ENCODE measurements at regions not wholly inside any gene's neighbourhood (a gene's known extent, or its start where the extent isn't known, plus 50 kb on each side); places are given as distances from the start of the nearest gene placed in this dataset.

GRCh38 chr13:110773480-110773879 is 60.0 kb downstream of the ING1 start:
- DNase-seq (ENCODE audit: low read depth, low spot score) = no peak
- Histone ChIP-seq H3K9me3 (ENCODE audit: control insufficient read depth, insufficient read depth, low read length) (no peaks in the 10 kb centered on the region), H3K4me1 (ENCODE audit: control insufficient read depth, insufficient read depth, low read length) (0 out of 2 replicates have a peak, but pooled peaks cover 1% of the 10 kb centered on the region), H3K27ac (ENCODE audit: low read length) (no peak overlapping the region), H3K36me3 (ENCODE audit: control insufficient read depth, insufficient read depth, low read length) (no peaks in the 10 kb centered on the region), H3K27me3 (ENCODE audit: control insufficient read depth, insufficient read depth, low read length) (no peaks in the 10 kb centered on the region), H3K4me3 (ENCODE audit: low read length) (no peak overlapping the region)
- WGBS (ENCODE audit: insufficient coverage, insufficient read length) = no CpG with 5 or more reads among the region's 7 CpGs

- H3K27me3 ChIP-seq (ENCODE audit: control insufficient read depth, insufficient read depth, low read length) = no peaks in the 10 kb centered on the region
- H3K4me3 ChIP-seq (ENCODE audit: low read length) = no peak overlapping the region
- 0 out of 2 replicates have a peak, but pooled peaks cover 1% of the 10 kb centered on the region for H3K4me1 ChIP-seq (ENCODE audit: control insufficient read depth, insufficient read depth, low read length)
- no peak for DNase-seq (ENCODE audit: low read depth, low spot score)
- no peaks in the 10 kb centered on the region for H3K9me3 ChIP-seq (ENCODE audit: control insufficient read depth, insufficient read depth, low read length)
- no peaks in the 10 kb centered on the region for H3K36me3 ChIP-seq (ENCODE audit: control insufficient read depth, insufficient read depth, low read length)
- WGBS (ENCODE audit: insufficient coverage, insufficient read length) = no CpG with 5 or more reads among the region's 1 CpG
- H3K27ac ChIP-seq (ENCODE audit: low read length) = no peak overlapping the region
Observed at GRCh38 chr13:110774051-110774450, 60.6 kb downstream of the ING1 start.

- no CpG with 5 or more reads among the region's 6 CpGs for WGBS (ENCODE audit: insufficient coverage, insufficient read length)
- Histone ChIP-seq H3K36me3 (ENCODE audit: control insufficient read depth, insufficient read depth, low read length) (no peaks in the 10 kb centered on the region), H3K4me3 (ENCODE audit: low read length) (no peak overlapping the region), H3K9me3 (ENCODE audit: control insufficient read depth, insufficient read depth, low read length) (no peaks in the 10 kb centered on the region), H3K4me1 (ENCODE audit: control insufficient read depth, insufficient read depth, low read length) (0 out of 2 replicates have a peak, but pooled peaks cover 1% of the 10 kb centered on the region), H3K27me3 (ENCODE audit: control insufficient read depth, insufficient read depth, low read length) (no peaks in the 10 kb centered on the region), H3K27ac (ENCODE audit: low read length) (no peak overlapping the region)
- no peak for DNase-seq (ENCODE audit: low read depth, low spot score)
Observed at GRCh38 chr13:110774490-110774889, 61.0 kb downstream of the ING1 start.

GRCh38 chr13:110775576-110775975 is 62.1 kb downstream of the ING1 start:
- H3K27me3 ChIP-seq (ENCODE audit: control insufficient read depth, insufficient read depth, low read length) = no peaks in the 10 kb centered on the region
- no peaks in the 10 kb centered on the region for H3K9me3 ChIP-seq (ENCODE audit: control insufficient read depth, insufficient read depth, low read length)
- WGBS (ENCODE audit: insufficient coverage, insufficient read length) = no CpG with 5 or more reads among the region's 5 CpGs
- no peaks in the 10 kb centered on the region for H3K36me3 ChIP-seq (ENCODE audit: control insufficient read depth, insufficient read depth, low read length)
- no peak overlapping the region for H3K27ac ChIP-seq (ENCODE audit: low read length)
- no peak overlapping the region for H3K4me3 ChIP-seq (ENCODE audit: low read length)
- no peak for DNase-seq (ENCODE audit: low read depth, low spot score)
- 0 out of 2 replicates have a peak, but pooled peaks cover 1% of the 10 kb centered on the region for H3K4me1 ChIP-seq (ENCODE audit: control insufficient read depth, insufficient read depth, low read length)

- Histone ChIP-seq H3K9me3 (ENCODE audit: control insufficient read depth, insufficient read depth, low read length) (no peaks in the 10 kb centered on the region), H3K4me1 (ENCODE audit: control insufficient read depth, insufficient read depth, low read length) (no peaks in the 10 kb centered on the region)
- WGBS (ENCODE audit: insufficient coverage, insufficient read length) = no CpG with 5 or more reads among the region's 3 CpGs
Observed at GRCh38 chr13:110777251-110777820, 63.8 kb downstream of the ING1 start.

GRCh38 chr13:110779022-110779421 is 65.5 kb downstream of the ING1 start:
- no peaks in the 10 kb centered on the region for H3K27me3 ChIP-seq (ENCODE audit: control insufficient read depth, insufficient read depth, low read length)
- no peaks in the 10 kb centered on the region for H3K36me3 ChIP-seq (ENCODE audit: control insufficient read depth, insufficient read depth, low read length)
- no peak for DNase-seq (ENCODE audit: low read depth, low spot score)
- H3K27ac ChIP-seq (ENCODE audit: low read length) = no peak overlapping the region
- no CpG with 5 or more reads among the region's 3 CpGs for WGBS (ENCODE audit: insufficient coverage, insufficient read length)
- H3K4me3 ChIP-seq (ENCODE audit: low read length) = no peak overlapping the region
- no peaks in the 10 kb centered on the region for H3K4me1 ChIP-seq (ENCODE audit: control insufficient read depth, insufficient read depth, low read length)
- H3K9me3 ChIP-seq (ENCODE audit: control insufficient read depth, insufficient read depth, low read length) = no peaks in the 10 kb centered on the region

More at GRCh38 chr13:110777251-110777820, 63.8 kb downstream of the ING1 start:
- H3K27ac ChIP-seq (ENCODE audit: low read length) = no peak overlapping the region
- H3K36me3 ChIP-seq (ENCODE audit: control insufficient read depth, insufficient read depth, low read length) = no peaks in the 10 kb centered on the region
- no peak for DNase-seq (ENCODE audit: low read depth, low spot score)
- no peaks in the 10 kb centered on the region for H3K27me3 ChIP-seq (ENCODE audit: control insufficient read depth, insufficient read depth, low read length)
- H3K4me3 ChIP-seq (ENCODE audit: low read length) = no peak overlapping the region

- H3K4me1 ChIP-seq (ENCODE audit: control insufficient read depth, insufficient read depth, low read length) = no peaks in the 10 kb centered on the region
Observed at GRCh38 chr13:110780422-110780821, 66.9 kb downstream of the ING1 start.

GRCh38 chr13:110782185-110782584 is 68.7 kb downstream of the ING1 start:
- H3K4me3 ChIP-seq (ENCODE audit: low read length) = no peak overlapping the region
- no peaks in the 10 kb centered on the region for H3K4me1 ChIP-seq (ENCODE audit: control insufficient read depth, insufficient read depth, low read length)
- DNase-seq (ENCODE audit: low read depth, low spot score) = no peak
- H3K27ac ChIP-seq (ENCODE audit: low read length) = no peak overlapping the region
- no peaks in the 10 kb centered on the region; the same call in 1 of the 2 replicates for H3K9me3 ChIP-seq (ENCODE audit: control insufficient read depth, insufficient read depth, low read length)
- H3K27me3 ChIP-seq (ENCODE audit: control insufficient read depth, insufficient read depth, low read length) = no peaks in the 10 kb centered on the region
- H3K36me3 ChIP-seq (ENCODE audit: control insufficient read depth, insufficient read depth, low read length) = no peaks in the 10 kb centered on the region

More at GRCh38 chr13:110780422-110780821, 66.9 kb downstream of the ING1 start:
- no peaks in the 10 kb centered on the region; the same call in 1 of the 2 replicates for H3K9me3 ChIP-seq (ENCODE audit: control insufficient read depth, insufficient read depth, low read length)
- no peaks in the 10 kb centered on the region for H3K36me3 ChIP-seq (ENCODE audit: control insufficient read depth, insufficient read depth, low read length)
- H3K27me3 ChIP-seq (ENCODE audit: control insufficient read depth, insufficient read depth, low read length) = no peaks in the 10 kb centered on the region
- DNase-seq (ENCODE audit: low read depth, low spot score) = no peak
- no peak overlapping the region for H3K4me3 ChIP-seq (ENCODE audit: low read length)
- H3K27ac ChIP-seq (ENCODE audit: low read length) = no peak overlapping the region
- no CpG with 5 or more reads among the region's 2 CpGs for WGBS (ENCODE audit: insufficient coverage, insufficient read length)

GRCh38 chr13:110784704-110785103 is 71.2 kb downstream of the ING1 start:
- DNase-seq (ENCODE audit: low read depth, low spot score) = no peak

GRCh38 chr13:110788778-110789177 is 75.3 kb downstream of the ING1 start:
- no peak overlapping the region for H3K27ac ChIP-seq (ENCODE audit: low read length)
- H3K4me3 ChIP-seq (ENCODE audit: low read length) = no peak overlapping the region
- H3K36me3 ChIP-seq (ENCODE audit: control insufficient read depth, insufficient read depth, low read length) = no peaks in the 10 kb centered on the region
- no peaks in the 10 kb centered on the region for H3K4me1 ChIP-seq (ENCODE audit: control insufficient read depth, insufficient read depth, low read length)
- no peak for DNase-seq (ENCODE audit: low read depth, low spot score)
- no CpG with 5 or more reads among the region's 14 CpGs for WGBS (ENCODE audit: insufficient coverage, insufficient read length)
- H3K27me3 ChIP-seq (ENCODE audit: control insufficient read depth, insufficient read depth, low read length) = no peaks in the 10 kb centered on the region
- H3K9me3 ChIP-seq (ENCODE audit: control insufficient read depth, insufficient read depth, low read length) = no peaks in the 10 kb centered on the region; the same call in 1 of the 2 replicates

More at GRCh38 chr13:110784704-110785103, 71.2 kb downstream of the ING1 start:
- Histone ChIP-seq H3K27ac (ENCODE audit: low read length) (no peak overlapping the region), H3K4me1 (ENCODE audit: control insufficient read depth, insufficient read depth, low read length) (no peaks in the 10 kb centered on the region), H3K9me3 (ENCODE audit: control insufficient read depth, insufficient read depth, low read length) (no peaks in the 10 kb centered on the region; the same call in 1 of the 2 replicates), H3K4me3 (ENCODE audit: low read length) (no peak overlapping the region), H3K27me3 (ENCODE audit: control insufficient read depth, insufficient read depth, low read length) (no peaks in the 10 kb centered on the region), H3K36me3 (ENCODE audit: control insufficient read depth, insufficient read depth, low read length) (no peaks in the 10 kb centered on the region)
- no CpG with 5 or more reads among the region's 2 CpGs for WGBS (ENCODE audit: insufficient coverage, insufficient read length)

- Histone ChIP-seq H3K4me1 (ENCODE audit: control insufficient read depth, insufficient read depth, low read length) (no peaks in the 10 kb centered on the region), H3K27me3 (ENCODE audit: control insufficient read depth, insufficient read depth, low read length) (no peaks in the 10 kb centered on the region), H3K36me3 (ENCODE audit: control insufficient read depth, insufficient read depth, low read length) (no peaks in the 10 kb centered on the region), H3K4me3 (ENCODE audit: low read length) (no peak overlapping the region), H3K9me3 (ENCODE audit: control insufficient read depth, insufficient read depth, low read length) (no peaks in the 10 kb centered on the region; the same call in 1 of the 2 replicates), H3K27ac (ENCODE audit: low read length) (no peak overlapping the region)
- no CpG with 5 or more reads among the region's 2 CpGs for WGBS (ENCODE audit: insufficient coverage, insufficient read length)
- DNase-seq (ENCODE audit: low read depth, low spot score) = no peak
Observed at GRCh38 chr13:110789871-110790270, 76.4 kb downstream of the ING1 start.

Data from iPS DF 6.9 (cell line).